Stimulated activated naive CD4-positive, alpha-beta T cell (primary cell): ENCODE measurements at regions not wholly inside any gene's neighbourhood (a gene's known extent, or its start where the extent isn't known, plus 50 kb on each side); places are given as distances from the start of the nearest gene placed in this dataset.
"Not testable (repeated sequence)": the region's sequence is repeated elsewhere in the genome, so short reads cannot be mapped to it uniquely, and the experiment has no call there.

ENCODE experiments used
- DNase-seq, 6 experiments: peaks; one replicate each; lab custom pipeline; 2025; lab: John Stamatoyannopoulos, UW

DNA sequence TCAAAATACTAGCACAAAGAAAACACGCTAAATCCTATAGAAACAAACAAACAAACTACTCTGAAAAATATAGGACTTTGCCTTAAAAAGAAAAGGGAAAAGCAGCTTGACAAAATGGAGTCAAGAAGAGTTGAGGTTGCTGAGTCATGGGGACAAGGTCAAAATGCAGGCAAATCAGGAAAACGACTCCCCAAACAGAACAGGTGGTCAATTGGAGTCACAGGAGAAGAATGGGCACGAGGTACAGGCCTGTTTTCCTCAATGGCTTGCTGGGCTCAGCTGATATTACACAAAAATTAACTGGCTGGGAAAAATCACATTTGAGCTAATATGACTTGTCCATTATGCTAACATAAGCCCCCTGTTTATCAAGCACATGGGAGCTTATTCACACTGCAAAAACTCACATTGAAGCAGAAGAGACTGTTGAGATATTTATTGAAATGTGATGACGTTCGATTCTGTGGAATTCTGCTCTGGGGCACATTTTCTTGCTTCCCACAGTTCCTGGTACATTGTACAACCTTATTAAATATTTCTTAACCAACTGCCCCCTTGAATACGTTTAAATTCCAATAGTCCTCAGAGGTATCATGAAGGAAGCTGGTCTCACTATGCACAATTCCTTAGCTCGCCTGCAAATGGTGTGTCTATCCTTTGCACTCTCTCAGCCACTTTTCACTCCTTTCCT, 1622.1 kb downstream of the STIM2 start:
- DNase-seq: no peak

DNA sequence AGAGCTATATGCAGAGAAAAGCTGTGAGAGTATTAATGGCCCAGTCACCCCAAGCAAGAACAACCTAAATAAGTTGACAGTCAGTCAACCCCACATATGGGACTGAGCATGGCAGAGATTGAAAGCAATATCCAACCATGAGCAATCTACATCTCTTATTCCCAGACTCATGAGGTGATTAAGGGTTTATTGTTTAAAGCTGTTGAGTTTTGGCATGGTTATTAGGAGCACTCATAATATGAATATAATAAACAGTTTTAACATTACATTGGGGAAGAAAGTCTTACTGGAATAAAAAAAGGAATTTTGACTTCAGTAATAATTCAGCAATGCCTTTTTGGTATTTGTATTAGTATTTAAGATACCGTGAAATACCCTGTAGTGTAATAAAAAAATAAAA, 1627.4 kb downstream of the STIM2 start:
- DNase-seq: no peak

DNA sequence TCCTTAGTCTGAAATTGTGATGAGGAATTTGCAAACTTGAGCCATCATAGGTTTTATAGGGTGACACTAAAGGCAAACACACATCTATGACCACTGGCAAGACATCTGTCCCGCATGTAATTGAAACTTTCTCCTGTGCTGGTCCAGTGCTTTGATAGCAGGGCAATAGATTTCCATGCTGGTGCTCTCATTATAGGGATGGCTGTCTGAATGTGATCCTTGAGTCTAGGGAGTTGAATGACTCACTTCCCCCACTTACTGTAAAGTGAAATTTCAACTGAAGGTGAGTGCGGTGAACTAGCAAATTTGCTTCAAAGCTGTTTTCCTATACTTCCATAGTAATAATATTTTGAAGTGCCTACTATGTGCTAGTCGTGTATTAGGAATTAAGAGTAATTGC, 1630.0 kb downstream of the STIM2 start:
- no peak for DNase-seq

- no peak for DNase-seq
Observed at GRCh38 chr4:28505064-28505463, 1644.4 kb downstream of the STIM2 start.

DNA sequence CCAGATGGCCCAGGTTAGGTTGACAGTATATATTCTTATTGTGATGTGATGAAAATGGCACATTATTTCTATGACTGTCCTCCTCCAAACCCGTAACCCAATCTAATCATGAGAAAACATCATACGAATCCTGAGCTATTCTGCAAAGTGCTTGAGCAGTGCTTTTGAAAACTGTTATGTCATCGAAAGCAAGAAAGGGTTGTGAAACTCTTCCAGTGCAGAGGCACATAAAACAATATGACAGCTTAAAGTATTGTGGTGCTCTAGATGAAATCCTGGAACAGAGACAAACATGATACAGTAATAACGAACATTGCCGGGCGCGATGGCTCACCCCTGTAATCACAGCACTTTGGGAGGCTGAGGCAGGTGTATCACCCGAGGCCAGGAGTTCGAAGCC, 1648.0 kb downstream of the STIM2 start:
- DNase-seq: no peak

DNA sequence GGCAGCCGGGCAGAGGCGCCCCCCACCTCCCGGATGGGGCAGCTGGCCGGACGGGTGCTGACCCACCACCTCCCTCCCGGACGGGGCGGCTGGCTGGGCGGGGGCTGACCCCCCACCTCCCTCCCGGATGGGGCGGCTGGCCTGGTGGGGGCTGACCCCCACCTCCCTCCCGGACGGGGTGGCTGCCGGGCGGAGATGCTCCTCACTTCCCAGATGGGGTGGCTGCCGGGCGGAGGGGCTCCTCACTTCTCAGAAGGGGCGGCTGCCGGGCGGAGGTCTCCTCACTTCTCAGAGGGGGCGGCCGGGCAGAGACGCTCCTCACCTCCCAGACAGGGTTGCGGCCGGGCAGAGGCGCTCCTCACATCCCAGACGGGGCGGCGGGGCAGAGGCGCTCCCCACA, 1654.1 kb downstream of the STIM2 start:
- DNase-seq: not testable (repeated sequence)

DNA sequence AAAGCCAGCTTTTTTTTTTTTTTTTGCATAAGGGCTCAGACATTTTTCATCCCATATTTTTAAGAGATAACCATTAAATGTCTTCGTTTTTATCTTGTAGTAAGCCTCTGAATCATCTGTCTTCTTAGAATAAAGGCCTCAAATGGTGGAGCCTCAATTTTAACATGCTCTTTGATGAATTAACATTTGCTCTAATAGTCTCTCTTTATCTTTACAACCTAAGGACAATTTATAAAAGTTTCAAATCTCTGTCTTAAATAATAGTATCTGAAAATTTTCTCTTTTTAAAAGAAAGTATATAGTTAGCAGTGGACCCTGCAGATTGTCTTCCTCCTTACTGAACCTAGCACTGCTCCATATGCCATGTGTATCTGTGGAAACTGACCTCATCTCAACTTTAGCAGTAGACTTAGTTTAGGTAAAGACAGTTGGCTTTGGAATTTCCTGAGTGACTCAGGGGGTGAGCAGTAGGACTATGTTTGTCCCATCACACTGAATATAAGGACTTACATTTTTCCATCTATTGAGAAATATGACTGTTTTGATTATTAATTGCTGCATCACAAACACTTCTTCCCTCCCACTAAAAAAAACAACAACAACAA, 1658.0 kb downstream of the STIM2 start:
- DNase-seq: no peak

DNA sequence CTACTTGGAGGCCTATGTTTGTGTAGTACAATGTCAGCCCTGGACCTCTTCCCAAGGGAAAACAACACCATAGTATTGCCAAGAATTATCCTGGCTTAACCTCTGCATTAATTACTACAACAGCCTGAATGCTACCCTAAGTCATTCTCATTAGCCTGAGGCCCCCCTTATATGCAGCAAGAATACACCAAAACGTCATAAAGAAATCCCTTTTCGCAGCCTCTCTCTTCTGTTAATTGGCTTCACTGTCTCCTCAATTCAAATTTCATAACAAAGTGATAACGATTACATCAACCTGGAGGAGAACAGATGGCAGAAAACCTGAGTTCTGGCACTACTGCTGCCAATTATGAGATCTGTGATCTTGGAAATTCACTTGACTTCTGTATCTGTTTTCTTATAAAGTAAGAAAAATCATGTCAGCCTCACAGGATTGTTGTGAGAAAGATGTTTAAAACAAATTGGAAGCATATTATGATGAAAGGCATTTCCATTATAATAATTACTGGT, 1663.1 kb downstream of the STIM2 start:
- DNase-seq: no peak

DNA sequence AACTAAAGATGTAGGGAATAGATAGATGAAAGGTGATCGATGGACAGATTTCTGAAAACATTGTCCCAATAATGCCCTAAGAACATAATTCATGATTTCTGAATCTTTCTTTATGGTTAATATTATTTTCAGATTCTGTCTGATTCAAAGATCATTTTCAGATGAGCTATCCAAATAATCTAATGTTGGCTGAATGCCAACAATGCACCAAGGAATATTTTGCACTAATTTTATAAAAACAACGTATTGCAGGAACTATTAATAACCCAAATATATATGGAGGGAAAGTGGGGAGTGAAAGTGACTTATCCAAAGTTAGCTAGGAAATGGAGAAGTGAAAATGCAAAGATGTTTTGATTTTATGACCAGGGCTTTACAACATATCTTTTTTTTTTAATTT, 1675.5 kb downstream of the STIM2 start:
- no peak for DNase-seq

DNA sequence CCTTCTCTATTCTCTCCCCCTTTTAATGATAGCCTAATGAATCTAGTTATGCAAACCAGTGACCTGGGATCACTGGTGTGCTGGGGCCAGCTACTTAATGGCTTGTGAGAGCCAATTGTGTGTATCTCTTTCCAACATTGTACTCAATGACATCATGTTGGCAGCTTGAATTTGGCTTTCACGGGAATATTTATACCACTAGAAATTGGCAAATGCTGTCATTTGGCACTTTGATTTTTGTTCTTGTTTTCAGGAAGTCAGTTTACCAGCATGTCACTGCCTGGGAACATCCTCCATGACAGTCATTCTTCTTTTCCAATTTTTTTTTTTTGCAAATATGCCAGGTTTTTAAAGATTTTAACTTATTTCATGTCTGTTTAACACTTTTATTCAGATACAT, 1685.3 kb downstream of the STIM2 start:
- DNase-seq: no peak

GRCh38 chr4:28548136-28548535, 1687.5 kb downstream of the STIM2 start:
- DNase-seq: no peak

DNA sequence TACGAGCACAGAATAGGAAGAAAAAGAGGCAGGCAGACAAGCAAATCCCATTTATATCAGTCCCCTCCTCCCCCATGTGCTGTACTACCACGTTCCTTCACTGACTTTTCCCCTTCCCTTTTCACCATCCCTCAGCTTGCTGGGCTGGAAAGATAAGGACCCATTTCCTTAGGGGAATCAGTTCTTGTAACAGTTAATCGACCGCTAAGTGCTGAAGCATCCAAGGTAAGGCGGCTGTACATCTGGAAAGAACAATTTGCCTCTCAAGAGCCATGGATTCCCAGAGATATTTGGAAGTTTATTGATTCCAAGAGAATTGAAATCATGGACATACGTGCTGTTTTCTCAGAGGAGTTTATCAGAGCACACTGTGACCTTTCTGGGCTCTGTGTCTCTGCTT, 1688.0 kb downstream of the STIM2 start:
- no peak for DNase-seq

DNA sequence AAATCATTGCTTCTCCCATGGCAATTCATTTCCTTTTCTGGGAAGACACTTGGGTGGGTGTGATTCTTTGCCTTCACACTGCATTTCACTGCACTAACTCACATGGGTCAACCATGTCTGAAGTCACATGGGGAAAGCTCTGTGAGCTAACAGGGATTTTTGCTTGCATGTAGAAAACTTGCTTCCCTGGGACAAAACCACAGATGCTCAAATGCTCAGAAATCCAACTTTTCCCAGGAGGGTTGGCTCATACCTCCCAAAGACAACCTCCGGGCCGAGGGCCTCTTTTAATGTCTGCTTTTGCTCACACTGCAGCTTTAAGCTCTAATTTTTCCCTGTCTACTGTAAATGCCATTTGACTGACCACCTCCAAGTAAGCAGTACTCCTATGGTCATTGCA, 1695.2 kb downstream of the STIM2 start:
- DNase-seq: no peak

DNA sequence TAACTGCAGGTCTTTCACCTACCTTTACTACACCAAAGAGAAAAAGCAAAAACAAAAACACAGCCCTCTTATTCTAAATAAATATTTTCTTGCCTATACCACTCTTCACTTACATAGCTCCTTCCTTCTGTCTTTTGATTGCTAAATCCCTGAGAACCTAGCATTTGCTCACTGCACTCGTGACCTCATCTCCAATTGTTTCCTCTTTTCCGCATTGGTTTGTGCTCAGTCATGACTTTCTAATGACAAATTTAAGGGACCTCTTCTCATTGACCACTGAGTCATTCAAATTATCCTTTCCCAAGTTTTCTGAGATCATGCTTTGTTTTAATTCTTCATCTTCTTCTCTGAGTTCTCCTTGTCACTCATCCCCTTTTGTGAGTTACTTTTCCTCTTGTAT, 1697.1 kb downstream of the STIM2 start:
- DNase-seq: no peak

DNA sequence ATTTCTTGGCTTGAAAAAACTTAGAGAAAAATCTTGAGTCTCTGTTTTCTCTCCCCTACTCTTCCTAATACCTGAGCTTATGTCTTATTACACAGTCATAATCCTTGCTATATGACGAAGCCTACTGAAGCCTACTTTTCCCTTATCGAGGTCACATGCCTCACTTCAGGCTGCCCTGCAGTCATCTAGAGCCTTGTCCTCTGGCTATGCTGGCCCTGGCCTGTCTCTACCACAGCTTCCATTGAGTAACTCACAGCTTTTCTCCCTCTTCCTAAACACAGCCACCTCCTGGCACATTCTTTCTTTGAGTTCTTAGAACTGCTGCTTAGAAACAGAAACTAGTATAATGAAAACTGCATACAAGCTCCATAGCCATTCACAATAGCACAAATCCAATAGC, 1698.3 kb downstream of the STIM2 start:
- DNase-seq: no peak

- DNase-seq: no peak
Observed at GRCh38 chr4:28562913-28563312, 1702.3 kb downstream of the STIM2 start.

DNA sequence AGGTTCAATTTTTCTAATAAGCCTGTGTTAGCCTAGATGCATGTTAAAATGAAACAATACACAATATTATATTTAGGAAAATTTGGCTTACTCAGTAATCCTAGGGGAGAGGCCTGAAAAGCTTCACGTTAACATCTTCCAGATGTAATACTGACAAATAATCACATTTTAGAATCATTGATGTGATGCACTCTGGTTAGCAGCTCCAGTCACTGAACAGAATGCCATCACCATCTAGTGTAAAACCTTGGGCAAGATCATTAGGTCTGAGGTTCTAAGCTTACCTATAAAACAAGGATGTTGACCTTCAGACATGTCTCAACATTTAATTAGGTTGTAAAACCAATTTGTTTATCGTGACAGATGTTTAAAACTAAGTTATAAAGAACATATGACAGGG, 1704.8 kb downstream of the STIM2 start:
- no peak for DNase-seq

DNA sequence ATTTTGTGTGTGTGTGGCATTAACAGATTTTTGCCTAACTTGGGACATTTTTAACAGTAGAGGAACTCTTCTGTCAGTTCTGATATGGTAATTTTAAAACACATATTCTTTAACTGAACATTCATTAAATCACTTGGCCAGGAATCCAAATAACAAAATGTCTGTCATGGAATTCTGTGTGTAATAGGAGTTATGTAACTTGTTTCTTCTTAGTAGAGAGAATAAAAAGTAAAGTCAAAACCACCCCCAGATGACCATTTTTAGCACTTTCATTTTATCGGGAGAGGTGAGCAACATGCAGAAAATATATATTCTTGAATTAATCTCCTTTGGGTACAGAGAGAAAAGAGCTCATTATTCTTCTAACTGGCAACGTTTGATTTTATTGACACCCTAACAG, 1740.3 kb downstream of the STIM2 start:
- DNase-seq: no peak

DNA sequence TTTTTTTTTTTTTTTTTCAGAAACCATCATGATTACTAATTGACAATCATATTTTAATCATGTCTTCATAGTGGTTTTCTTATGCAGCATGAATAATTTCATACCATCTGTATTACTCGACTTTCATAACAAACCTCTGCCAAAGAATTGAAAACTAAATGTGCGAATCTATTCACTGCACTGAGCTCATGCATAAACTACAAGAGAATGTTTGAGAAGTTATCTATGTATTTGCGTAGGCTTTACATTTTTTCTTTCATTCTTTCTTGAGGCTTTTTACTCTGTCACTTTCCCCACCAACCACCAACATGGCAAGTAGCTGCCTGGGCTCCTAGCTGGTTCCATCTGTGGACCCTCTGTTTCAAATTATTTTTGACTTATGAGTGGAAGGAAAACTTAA, 1761.0 kb downstream of the STIM2 start:
- DNase-seq: no peak

DNA sequence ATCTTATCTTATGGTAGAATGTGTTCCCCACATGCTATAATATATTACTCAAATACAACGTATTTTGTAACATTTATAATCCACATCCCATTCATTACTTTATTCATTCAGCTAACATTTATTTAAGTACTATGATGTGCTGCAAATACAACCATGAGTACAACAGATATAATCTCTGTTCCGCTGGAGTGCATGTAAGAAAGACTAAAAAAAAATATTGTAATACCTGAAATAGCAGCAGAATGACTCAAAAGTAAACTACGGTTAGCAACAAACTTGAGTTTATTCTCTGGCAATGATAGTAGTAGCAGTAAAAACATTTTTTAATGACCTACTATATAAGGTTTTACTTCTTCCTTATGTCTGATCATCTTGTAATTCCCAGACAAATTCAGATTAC, 1776.3 kb downstream of the STIM2 start:
- DNase-seq: no peak

DNA sequence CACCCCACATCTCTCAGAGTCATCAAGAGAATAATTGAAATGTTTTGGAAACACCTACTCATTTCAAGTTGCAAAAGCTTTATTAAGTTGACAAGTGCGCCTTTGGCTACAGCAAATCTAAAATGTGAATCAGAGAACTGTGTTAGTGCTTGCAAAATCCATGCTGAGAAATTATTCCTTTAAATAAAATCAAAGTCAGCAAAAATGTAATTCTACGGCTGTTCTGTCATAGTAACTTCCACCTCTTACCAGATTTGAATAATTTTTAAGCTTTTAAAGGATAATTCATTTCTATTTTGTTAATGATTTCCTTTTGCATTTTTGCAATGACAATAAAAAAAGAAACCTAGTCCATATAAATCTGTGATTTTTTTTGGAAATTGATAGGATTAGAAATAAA, 1779.1 kb downstream of the STIM2 start:
- DNase-seq: no peak

- no peak for DNase-seq
Observed at GRCh38 chr4:28654618-28655017, 1794.0 kb downstream of the STIM2 start.

DNA sequence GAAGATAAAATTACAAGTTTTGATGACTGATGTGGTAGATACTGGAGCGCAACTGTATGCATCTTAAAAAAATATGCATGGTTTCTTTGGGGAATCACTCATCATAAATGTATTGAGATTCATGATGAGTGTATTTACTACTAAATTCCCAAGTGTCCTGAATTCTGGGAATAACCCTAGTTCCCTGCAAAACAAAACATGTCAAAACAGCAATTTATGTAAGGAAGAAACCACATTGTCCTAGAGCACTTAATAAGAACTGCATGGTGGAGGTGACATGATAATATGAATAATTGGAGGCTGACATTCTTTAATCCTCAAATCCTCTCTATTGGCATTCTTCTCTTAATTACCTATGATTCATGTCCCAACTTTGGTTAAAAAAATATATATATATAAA, 1804.7 kb downstream of the STIM2 start:
- no peak for DNase-seq

GRCh38 chr4:28675582-28675981, 1814.9 kb downstream of the STIM2 start:
- DNase-seq: peak in 3 of 6 experiments; percentile 28 to 46 (median 46)
